HUES64 (cell line): ENCODE measurements at regions not wholly inside any gene's neighbourhood (a gene's known extent, or its start where the extent isn't known, plus 50 kb on each side); places are given as distances from the start of the nearest gene placed in this dataset.

Experiments
- H3K27ac ChIP-seq: 2 replicates; pipeline ENCODE4 v1.7.0; 2013; ENCODE audit warnings: low read depth, low read length, inconsistent platforms
- H3K27me3 ChIP-seq: 2 replicates; pipeline ENCODE4 v1.6.1; 2013; ENCODE audit warnings: mild to moderate bottlenecking, low read length; ENCODE audit not compliant: insufficient read depth
- H3K36me3 ChIP-seq: 2 replicates; pipeline ENCODE4 v1.6.1; 2013; ENCODE audit warnings: mild to moderate bottlenecking, low read length; ENCODE audit not compliant: insufficient read depth
- H3K4me1 ChIP-seq: 2 replicates; pipeline ENCODE4 v1.6.1; 2013; ENCODE audit warnings: mild to moderate bottlenecking, low read length, moderate library complexity; ENCODE audit not compliant: insufficient read depth
- H3K4me3 ChIP-seq: 2 replicates; pipeline ENCODE4 v1.5.1; 2013; ENCODE audit warnings: mild to moderate bottlenecking, low read length, moderate library complexity
- H3K9ac ChIP-seq: 2 replicates; pipeline ENCODE4 v1.6.1; 2013; ENCODE audit warnings: mild to moderate bottlenecking, low read depth, low read length
- H3K9me3 ChIP-seq: 2 replicates; pipeline ENCODE4 v1.6.1; 2013; ENCODE audit warnings: low read depth, low read length; ENCODE audit not compliant: insufficient read depth
- WGBS: fragments of 150-250, 120-280 bp; methylation state at CpG from one replicate; pipeline ENCODE4 v1.1.7; 2013; ENCODE audit warnings: missing lambda C conversion rate; 5-methylcytosine and 5-hydroxymethylcytosine counted together

DNA sequence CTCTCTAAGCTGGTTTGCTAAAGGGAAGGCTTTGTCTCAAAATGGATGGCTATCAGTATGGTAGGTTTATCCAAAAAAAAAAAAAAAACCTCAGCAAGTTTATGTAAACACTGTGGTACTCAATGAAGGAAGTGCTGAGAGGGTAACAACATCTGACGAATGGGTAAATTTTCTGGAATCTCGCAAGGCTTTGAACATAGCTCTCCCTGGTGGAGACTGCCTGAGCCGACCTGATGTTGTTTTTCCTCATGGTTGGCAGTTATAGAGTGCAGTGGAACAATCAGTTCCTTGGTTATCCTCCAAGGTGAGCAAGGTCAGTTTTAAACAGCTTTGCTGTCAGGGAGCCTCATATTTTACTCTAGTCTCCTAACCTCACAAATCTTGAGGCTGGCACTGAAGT is 94.6 kb downstream of the ZPLD1 start:
- H3K27me3 ChIP-seq, result no peaks in the 10 kb centered on the region
- H3K4me1 ChIP-seq, result no peaks in the 10 kb centered on the region
- H3K9me3 ChIP-seq, result no peaks in the 10 kb centered on the region
- H3K36me3 ChIP-seq, result no peaks in the 10 kb centered on the region
- H3K9ac ChIP-seq, result no peak overlapping the region
- no peak overlapping the region for H3K27ac ChIP-seq
- H3K4me3 ChIP-seq, result no peak overlapping the region
- 53% methylated on average over 3 of the region's 3 CpGs for WGBS

DNA sequence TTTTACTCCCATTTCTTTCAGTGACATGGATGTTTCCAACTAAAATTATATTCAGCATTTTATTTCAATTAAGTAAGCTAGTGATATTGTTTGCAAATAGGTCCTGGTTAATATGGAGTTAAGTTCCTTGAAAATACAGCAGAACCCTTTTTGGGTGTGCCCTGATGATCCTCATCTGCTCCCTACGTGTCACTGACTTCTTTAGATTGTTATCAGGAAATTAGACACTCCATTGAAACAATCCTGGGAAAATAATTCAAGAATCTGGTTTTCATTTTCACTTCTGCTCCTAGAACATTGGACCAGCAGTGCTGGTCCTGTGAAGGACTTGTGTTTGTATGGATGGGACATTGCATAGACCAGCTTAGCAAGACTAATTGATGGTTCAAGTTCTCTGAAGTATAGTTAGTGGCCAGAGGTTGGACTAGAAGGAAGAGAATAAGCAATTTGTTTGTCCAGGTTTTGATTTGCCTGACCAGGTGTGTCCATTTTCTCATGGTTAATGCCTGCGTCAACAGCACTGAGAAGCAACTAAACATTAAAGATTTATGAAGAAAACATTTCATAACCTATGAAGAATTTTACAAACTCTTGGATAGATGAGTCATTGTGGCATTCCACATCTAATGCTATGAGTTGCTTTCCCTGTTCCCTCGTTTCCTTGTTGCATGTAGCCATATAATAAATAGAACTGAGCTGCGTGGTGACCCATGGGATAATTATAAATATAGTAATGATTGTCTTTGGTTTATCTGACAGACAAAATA is 95.8 kb downstream of the ZPLD1 start:
- 100% methylated on average over 4 of the region's 4 CpGs for WGBS
- Histone ChIP-seq H3K27me3 (no peaks in the 10 kb centered on the region), H3K9me3 (no peaks in the 10 kb centered on the region), H3K4me1 (no peaks in the 10 kb centered on the region), H3K9ac (no peak overlapping the region), H3K4me3 (no peak overlapping the region), H3K27ac (no peak overlapping the region), H3K36me3 (no peaks in the 10 kb centered on the region)

DNA sequence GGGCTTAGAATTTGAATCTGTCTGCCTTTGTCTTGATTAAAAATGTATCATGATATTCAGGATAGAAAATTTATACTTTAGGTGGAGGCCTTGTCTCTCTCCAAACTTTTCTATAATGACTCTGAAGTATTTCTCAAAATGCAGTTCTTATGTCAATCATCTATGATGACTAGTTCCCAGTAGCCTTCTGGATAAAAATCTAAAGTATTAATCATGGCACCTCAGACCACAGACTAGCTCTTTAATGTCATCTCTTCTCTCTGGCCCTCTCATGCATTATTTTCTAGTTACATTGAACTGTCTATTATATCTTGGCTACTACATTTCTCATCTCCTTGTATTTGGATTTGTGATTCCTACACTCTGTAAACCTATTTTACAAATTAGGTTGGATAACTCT is 96.9 kb downstream of the ZPLD1 start:
- no peak overlapping the region for H3K4me3 ChIP-seq
- no peaks in the 10 kb centered on the region for H3K36me3 ChIP-seq
- no peaks in the 10 kb centered on the region for H3K27me3 ChIP-seq
- H3K9me3 ChIP-seq, result no peaks in the 10 kb centered on the region
- H3K9ac ChIP-seq, result no peak overlapping the region
- no peaks in the 10 kb centered on the region for H3K4me1 ChIP-seq
- no peak overlapping the region for H3K27ac ChIP-seq

DNA sequence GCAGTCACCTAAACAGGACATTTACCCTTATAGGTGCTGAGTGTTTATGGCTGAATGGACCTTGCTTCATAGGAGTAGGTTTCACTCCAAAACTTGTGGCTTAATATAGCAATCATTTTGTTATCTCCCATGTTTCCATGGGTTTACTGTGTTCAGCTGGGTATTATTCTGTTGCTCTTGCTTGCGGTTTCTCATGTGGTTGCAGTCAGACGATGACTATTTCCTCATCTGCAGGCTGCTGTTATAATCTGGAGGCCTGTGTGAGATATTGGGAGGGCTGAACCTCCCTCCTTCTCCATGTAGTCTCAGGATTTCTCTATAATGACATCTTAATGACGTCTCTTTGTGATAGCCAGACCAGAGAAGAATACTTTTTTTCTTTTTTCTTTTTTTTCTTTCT is 98.1 kb downstream of the ZPLD1 start:
- H3K27me3 ChIP-seq, result no peaks in the 10 kb centered on the region
- H3K4me1 ChIP-seq, result no peaks in the 10 kb centered on the region
- H3K27ac ChIP-seq, result no peak overlapping the region
- 96% methylated on average over 3 of the region's 3 CpGs for WGBS
- H3K9me3 ChIP-seq, result no peaks in the 10 kb centered on the region
- H3K36me3 ChIP-seq, result no peaks in the 10 kb centered on the region
- H3K4me3 ChIP-seq, result no peak overlapping the region
- H3K9ac ChIP-seq, result no peak overlapping the region

DNA sequence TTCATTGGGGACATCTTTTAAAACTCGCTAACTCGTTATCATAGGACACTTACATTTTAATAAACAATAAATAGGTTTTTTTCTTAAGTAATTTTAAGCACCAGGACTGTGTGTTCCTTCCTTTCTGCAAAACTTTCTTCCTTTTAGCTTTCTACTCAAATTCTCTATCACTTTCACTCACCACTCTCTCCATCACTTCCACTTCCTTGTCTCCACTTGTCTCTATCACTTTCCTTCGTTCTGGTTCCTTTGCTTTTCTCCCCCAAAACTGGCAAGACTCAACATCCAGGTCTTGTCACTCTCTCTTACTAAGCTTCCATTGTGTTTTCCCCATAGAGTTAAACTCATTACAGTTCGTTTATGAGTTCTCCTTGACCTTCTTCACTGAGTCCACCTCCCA is 99.0 kb downstream of the ZPLD1 start:
- H3K9ac ChIP-seq, result no peak overlapping the region
- no peak overlapping the region for H3K4me3 ChIP-seq
- H3K27me3 ChIP-seq, result no peaks in the 10 kb centered on the region
- no peaks in the 10 kb centered on the region for H3K9me3 ChIP-seq
- H3K36me3 ChIP-seq, result no peaks in the 10 kb centered on the region
- 95% methylated on average over 4 of the region's 4 CpGs for WGBS
- H3K27ac ChIP-seq, result no peak overlapping the region
- H3K4me1 ChIP-seq, result no peaks in the 10 kb centered on the region

DNA sequence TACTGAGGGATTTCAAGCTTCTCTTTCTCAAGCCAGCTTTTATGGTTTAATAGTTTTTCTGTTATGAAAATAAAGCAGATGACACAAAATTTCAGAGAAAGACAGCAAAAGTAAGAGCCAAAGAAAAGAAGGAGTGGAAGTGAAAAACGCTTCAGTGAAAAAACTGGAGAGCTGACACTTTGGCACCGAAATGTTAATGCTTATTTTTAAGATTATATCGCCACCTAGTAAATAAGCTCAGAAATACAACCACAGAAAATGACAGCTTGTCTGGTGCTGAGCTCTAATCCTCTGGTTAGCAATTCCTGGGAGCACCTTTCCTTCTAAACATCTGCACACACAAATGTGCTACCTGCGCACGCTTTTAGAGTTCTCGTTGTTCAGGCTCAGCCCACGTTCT is 101.6 kb downstream of the ZPLD1 start:
- WGBS, result 54% methylated on average over 7 of the region's 7 CpGs
- no peaks in the 10 kb centered on the region for H3K36me3 ChIP-seq

DNA sequence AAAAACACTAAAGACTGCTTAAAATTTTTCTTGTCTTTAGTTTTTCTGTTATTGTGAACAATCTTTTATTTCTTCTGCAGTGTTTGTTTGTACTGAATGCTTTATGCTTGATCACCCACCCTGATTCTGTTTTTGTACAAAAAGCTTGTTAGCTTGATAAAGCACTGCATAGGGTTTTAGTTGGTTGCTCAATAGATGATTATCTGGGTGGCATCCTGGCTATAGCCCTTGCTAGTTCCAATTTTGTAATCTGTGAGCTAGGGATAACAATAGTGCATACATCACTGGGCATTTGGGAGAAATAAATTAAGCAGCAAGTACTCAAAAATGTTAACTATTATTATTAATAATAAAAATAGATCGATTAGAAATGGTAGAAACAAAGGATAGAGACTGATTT is 102.3 kb downstream of the ZPLD1 start:
- no peaks in the 10 kb centered on the region for H3K9me3 ChIP-seq
- no CpG with 5 or more reads among the region's 1 CpG for WGBS

More for the DNA sequence above, 101.6 kb downstream of the ZPLD1 start:
- Histone ChIP-seq H3K9me3 (no peaks in the 10 kb centered on the region), H3K4me3 (no peak overlapping the region), H3K27me3 (no peaks in the 10 kb centered on the region), H3K9ac (no peak overlapping the region), H3K4me1 (no peaks in the 10 kb centered on the region), H3K27ac (no peak overlapping the region)

DNA sequence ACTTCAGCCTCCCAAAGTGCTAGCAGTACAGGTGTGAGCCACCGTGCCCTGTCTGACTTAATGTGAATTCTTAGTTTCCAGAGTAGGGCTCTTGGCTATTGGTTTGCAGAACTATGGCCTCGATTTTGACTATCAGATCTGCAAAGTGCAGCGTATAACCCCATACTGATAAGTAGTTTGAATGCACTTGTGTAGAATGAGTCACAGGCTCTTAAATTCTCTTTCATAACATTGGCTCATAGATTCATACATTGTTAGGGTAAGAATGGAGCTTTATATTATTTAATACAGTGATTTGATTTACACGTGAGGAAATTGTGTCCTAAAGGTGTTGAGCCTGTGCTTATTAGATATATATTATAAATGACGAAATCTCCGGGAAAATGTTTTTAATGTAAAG is 109.9 kb downstream of the ZPLD1 start:
- WGBS, result 94% methylated on average over 3 of the region's 6 CpGs
- no peak overlapping the region for H3K9ac ChIP-seq
- no peak overlapping the region for H3K4me3 ChIP-seq
- H3K4me1 ChIP-seq, result no peaks in the 10 kb centered on the region
- H3K27ac ChIP-seq, result no peak overlapping the region
- no peaks in the 10 kb centered on the region for H3K9me3 ChIP-seq
- H3K36me3 ChIP-seq, result no peaks in the 10 kb centered on the region
- no peaks in the 10 kb centered on the region for H3K27me3 ChIP-seq

More for the DNA sequence above, 102.3 kb downstream of the ZPLD1 start:
- no peak overlapping the region for H3K4me3 ChIP-seq
- H3K9ac ChIP-seq, result no peak overlapping the region
- H3K27me3 ChIP-seq, result no peaks in the 10 kb centered on the region
- no peak overlapping the region for H3K27ac ChIP-seq
- no peaks in the 10 kb centered on the region for H3K36me3 ChIP-seq
- no peaks in the 10 kb centered on the region for H3K4me1 ChIP-seq

DNA sequence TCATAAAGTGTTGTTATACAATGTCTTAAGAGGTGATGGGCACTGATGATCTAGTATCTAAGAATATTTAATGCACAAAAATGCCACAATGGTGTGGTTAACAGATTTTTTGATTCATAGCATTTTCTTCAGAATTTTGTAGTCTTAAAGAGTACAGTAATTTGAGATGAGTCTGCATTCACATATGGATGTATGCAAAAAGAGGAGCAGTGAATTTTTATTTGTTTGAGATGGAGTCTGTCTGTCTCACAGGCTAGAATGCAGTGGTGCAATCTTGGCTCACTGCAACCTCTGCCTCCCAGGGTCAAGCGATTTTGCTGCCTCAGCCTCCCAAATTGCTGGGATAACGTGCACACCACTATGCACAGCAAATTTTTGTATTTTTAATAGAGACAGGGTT is 110.5 kb downstream of the ZPLD1 start:
- H3K4me3 ChIP-seq, result no peak overlapping the region
- no peaks in the 10 kb centered on the region for H3K4me1 ChIP-seq
- H3K36me3 ChIP-seq, result no peaks in the 10 kb centered on the region
- H3K9me3 ChIP-seq, result no peaks in the 10 kb centered on the region
- WGBS, result 94% methylated on average over 2 of the region's 2 CpGs
- H3K27me3 ChIP-seq, result no peaks in the 10 kb centered on the region
- no peak overlapping the region for H3K27ac ChIP-seq
- no peak overlapping the region for H3K9ac ChIP-seq

DNA sequence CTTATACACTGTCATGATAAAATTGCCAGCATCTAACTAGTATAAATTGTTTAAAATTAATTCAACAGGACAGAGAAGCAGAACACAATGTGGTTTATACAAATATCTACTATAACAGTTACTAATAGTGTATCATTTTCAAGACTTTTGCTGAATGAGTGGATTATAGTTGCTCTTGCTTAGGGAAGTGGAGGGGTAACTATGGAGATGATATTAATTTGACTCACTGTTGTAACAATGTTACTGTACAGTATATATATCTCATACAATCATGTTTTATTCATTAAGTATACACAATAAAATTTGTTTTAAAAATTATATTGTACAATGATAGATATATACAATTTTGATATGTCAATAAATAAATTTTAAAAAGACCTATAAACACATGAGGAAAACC is 119.1 kb downstream of the ZPLD1 start:
- Histone ChIP-seq H3K4me1 (no peaks in the 10 kb centered on the region), H3K27ac (no peak overlapping the region), H3K4me3 (no peak overlapping the region), H3K9me3 (no peaks in the 10 kb centered on the region), H3K9ac (no peak overlapping the region), H3K27me3 (no peaks in the 10 kb centered on the region), H3K36me3 (no peaks in the 10 kb centered on the region)

DNA sequence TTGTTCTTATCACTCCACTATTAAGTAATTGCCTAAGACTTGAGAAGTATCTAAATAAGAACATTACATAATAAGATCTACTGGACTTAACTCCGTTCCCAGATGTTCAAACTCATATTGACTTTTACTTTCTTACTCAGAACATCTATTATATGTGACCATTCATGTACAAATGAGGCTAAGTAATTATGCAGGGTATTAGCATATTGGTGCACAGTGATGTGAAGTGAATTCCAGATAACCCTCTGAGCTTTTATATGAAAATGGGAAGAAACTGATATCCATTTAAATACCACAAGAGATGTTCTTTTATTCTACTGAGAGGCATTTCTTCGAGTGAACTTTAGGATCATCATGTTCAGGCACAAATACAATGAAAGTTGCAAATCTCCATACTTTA is 135.7 kb downstream of the ZPLD1 start:
- WGBS, result 69% methylated on average over 2 of the region's 2 CpGs
- Histone ChIP-seq H3K9ac (no peak overlapping the region), H3K36me3 (no peaks in the 10 kb centered on the region), H3K9me3 (no peaks in the 10 kb centered on the region), H3K27me3 (no peaks in the 10 kb centered on the region), H3K4me1 (0 out of 2 replicates have a peak, but pooled peaks cover 4% of the 10 kb centered on the region), H3K27ac (no peak overlapping the region), H3K4me3 (no peak overlapping the region)

DNA sequence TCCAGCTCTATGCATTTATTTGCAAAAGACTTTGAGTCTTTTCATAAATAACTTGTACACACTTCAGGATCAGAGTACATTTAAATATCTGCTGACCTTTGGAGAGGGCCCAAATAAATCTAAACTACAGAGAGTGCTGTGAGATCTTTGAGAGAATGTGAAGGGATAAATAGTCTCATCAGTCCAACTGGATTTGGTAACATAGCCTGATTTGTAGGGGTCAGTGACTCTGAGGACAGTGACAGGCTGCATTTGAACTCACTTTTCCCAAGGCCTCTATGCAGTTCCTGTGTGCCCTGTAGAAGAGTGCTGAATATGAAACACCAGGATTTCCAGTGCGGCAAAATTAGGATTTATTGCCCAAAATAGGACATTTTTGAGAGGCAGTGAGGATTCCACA is 136.2 kb downstream of the ZPLD1 start:
- H3K27me3 ChIP-seq, result no peaks in the 10 kb centered on the region
- no peaks in the 10 kb centered on the region for H3K36me3 ChIP-seq
- no peak overlapping the region for H3K4me3 ChIP-seq
- no peak overlapping the region for H3K27ac ChIP-seq
- WGBS, result 93% methylated on average over 1 of the region's 1 CpG
- H3K4me1 ChIP-seq, result 0 out of 2 replicates have a peak, but pooled peaks cover 4% of the 10 kb centered on the region
- no peaks in the 10 kb centered on the region for H3K9me3 ChIP-seq
- no peak overlapping the region for H3K9ac ChIP-seq
